ENCODE measurements at regions not wholly inside any gene's neighbourhood (a gene's known extent, or its start where the extent isn't known, plus 50 kb on each side); places are given as distances from the start of the nearest gene placed in this dataset.

DNA sequence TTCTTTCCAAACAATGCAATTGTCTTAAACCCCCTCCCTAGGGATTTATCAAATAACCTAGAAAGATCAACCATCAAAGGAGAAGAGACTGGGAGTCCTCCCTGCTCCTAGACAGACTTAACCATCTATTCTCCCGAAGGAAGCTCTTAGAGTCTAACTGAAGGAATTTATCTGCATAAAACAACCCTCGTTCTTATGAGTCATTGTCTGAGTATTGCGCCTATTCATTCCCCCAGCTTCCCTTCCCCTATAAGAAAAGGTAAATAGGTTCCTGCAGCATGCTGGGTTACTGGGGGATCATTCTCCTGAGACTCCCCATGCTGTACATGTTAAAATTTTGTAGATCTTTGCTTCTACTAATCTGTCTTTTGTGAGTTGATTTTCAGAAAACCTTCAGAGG is 412.7 kb downstream of the OCA2 start:
- H2AFZ ChIP-seq (ENCODE audit: low read length): no peak overlapping the region
- FAIRE-seq (no peak), ATAC-seq (no peak), DNase-seq (ENCODE audit: low spot score) (no peak)
- CTCF ChIA-PET (ENCODE audit: low intra/inter-chr PET ratio, low total read pairs): no interaction called here
- no peaks in the 10 kb centered on the region for H3K36me3 ChIP-seq (replicated peaks in 1 of 2; ENCODE audit: control insufficient read depth in 1 of 2, insufficient read depth in 2 of 2, low read length in 2 of 2)
- no peak overlapping the region for H3K4me3 ChIP-seq (replicated peaks in 1 of 3; ENCODE audit: insufficient read depth in 1 of 3, low read depth in 2 of 3, low read length in 3 of 3)
- H4K20me1 ChIP-seq (ENCODE audit: insufficient read depth, low read length): no peaks in the 10 kb centered on the region
- TF ChIP-seq RFXAP (CRISPR knock-in tag; IDR thresholded peaks at IDR 0.05; ENCODE audit: borderline replicate concordance): no peak
- TF ChIP-seq, protein P1, sequence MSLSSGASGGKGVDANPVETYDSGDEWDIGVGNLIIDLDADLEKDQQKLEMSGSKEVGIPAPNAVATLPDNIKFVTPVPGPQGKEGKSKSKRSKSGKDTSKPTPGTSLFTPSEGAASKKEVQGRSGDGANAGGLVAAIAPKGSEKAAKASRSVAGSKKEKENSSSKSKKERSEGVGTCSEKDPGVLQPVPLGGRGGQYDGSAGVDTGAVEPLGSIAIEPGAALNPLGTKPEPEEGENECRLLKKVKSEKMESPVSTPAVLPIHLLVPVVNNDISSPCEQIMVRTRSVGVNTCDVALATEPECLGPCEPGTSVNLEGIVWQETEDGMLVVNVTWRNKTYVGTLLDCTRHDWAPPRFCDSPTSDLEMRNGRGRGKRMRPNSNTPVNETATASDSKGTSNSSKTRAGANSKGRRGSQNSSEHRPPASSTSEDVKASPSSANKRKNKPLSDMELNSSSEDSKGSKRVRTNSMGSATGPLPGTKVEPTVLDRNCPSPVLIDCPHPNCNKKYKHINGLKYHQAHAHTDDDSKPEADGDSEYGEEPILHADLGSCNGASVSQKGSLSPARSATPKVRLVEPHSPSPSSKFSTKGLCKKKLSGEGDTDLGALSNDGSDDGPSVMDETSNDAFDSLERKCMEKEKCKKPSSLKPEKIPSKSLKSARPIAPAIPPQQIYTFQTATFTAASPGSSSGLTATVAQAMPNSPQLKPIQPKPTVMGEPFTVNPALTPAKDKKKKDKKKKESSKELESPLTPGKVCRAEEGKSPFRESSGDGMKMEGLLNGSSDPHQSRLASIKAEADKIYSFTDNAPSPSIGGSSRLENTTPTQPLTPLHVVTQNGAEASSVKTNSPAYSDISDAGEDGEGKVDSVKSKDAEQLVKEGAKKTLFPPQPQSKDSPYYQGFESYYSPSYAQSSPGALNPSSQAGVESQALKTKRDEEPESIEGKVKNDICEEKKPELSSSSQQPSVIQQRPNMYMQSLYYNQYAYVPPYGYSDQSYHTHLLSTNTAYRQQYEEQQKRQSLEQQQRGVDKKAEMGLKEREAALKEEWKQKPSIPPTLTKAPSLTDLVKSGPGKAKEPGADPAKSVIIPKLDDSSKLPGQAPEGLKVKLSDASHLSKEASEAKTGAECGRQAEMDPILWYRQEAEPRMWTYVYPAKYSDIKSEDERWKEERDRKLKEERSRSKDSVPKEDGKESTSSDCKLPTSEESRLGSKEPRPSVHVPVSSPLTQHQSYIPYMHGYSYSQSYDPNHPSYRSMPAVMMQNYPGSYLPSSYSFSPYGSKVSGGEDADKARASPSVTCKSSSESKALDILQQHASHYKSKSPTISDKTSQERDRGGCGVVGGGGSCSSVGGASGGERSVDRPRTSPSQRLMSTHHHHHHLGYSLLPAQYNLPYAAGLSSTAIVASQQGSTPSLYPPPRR (CRISPR knock-in tag; IDR thresholded peaks at IDR 0.05; ENCODE audit: borderline replicate concordance): no peak
- TF ChIP-seq, protein P2, sequence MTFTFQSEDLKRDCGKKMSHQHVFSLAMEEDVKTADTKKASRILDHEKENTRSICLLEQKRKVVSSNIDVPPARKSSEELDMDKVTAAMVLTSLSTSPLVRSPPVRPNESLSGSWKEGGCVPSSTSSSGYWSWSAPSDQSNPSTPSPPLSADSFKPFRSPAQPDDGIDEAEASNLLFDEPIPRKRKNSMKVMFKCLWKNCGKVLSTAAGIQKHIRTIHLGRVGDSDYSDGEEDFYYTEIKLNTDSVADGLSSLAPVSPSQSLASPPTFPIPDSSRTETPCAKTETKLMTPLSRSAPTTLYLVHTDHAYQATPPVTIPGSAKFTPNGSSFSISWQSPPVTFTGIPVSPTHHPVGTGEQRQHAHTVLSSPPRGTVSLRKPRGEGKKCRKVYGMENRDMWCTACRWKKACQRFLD (CRISPR knock-in tag; IDR thresholded peaks at IDR 0.05; ENCODE audit: borderline replicate concordance): no peak
- TF ChIP-seq ZNF30 (CRISPR knock-in tag; IDR thresholded peaks at IDR 0.05): no peak
- no peak for TF ChIP-seq JUND (CRISPR knock-in tag; IDR thresholded peaks at IDR 0.05)
- TF ChIP-seq, protein P3, sequence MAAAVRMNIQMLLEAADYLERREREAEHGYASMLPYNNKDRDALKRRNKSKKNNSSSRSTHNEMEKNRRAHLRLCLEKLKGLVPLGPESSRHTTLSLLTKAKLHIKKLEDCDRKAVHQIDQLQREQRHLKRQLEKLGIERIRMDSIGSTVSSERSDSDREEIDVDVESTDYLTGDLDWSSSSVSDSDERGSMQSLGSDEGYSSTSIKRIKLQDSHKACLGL (CRISPR knock-in tag; IDR thresholded peaks at IDR 0.05): no peak
- in situ Hi-C loops (cut with HindIII; ENCODE audit: extremely low pct_ligation_motif_present, low pct_unique_long_range_greater_than_20kb): no loop called here
- H3K27ac ChIP-seq (ENCODE audit: extremely low read length, insufficient read depth, low read length): no peak overlapping the region
- intact Hi-C loops (cut with micrococcal nuclease; ENCODE audit: unreplicated experiment): no loop called here
- BruUV-seq (replicated peaks): no TSS peak
- POLR2A ChIA-PET: no interaction called here
- H3K4me1 ChIP-seq (ENCODE audit: insufficient read depth, low read length): no peaks in the 10 kb centered on the region
- no peaks in the 10 kb centered on the region for H3K79me2 ChIP-seq (ENCODE audit: insufficient read depth, low read length)
- H3K27me3 ChIP-seq (ENCODE audit: control insufficient read depth in 1 of 2, insufficient read depth in 2 of 2, low read length in 2 of 2): no peaks in the 10 kb centered on the region; a peak in 2 of 5 replicates
- H3K9me3 ChIP-seq (ENCODE audit: low read length): no peaks in the 10 kb centered on the region
- WGBS (ENCODE audit: low lambda C conversion rate): 2% methylated on average over 3 of the region's 3 CpGs
- no peak overlapping the region for H3K9ac ChIP-seq (ENCODE audit: insufficient read depth, low read depth, low read length)
- no peak overlapping the region for H3K4me2 ChIP-seq (ENCODE audit: low read depth, low read length)

Measured in HepG2 (cell line).